ENCODE measurements at regions not wholly inside any gene's neighbourhood (a gene's known extent, or its start where the extent isn't known, plus 50 kb on each side); places are given as distances from the start of the nearest gene placed in this dataset.

- TF ChIP-seq CTCF (conservative IDR thresholded peaks at IDR 0.05; ENCODE audit: low read depth, low read length) (no peak), EZH2 (IDR thresholded peaks at IDR 0.05; ENCODE audit: borderline replicate concordance, low read depth, low read length, poor library complexity, severe bottlenecking) (no peak)
Measured at GRCh38 chr15:87349181-87349580, 907.4 kb downstream of the NTRK3 start.

All from A673 (cell line).